ENCODE measurements at regions not wholly inside any gene's neighbourhood (a gene's known extent, or its start where the extent isn't known, plus 50 kb on each side); places are given as distances from the start of the nearest gene placed in this dataset.

GRCh38 chr9:79134654-79135053, 437.1 kb upstream of the TLE4 start:
- Mint-ChIP-seq H3K27ac (no peak overlapping the region), H3K36me3 (no peaks in the 10 kb centered on the region), H3K27me3 (ENCODE audit: low read depth in 2 of 2) (no peaks in the 10 kb centered on the region), H3K4me3 (no peak overlapping the region), H3K9me3 (no peaks in the 10 kb centered on the region), H3K4me1 (no peaks in the 10 kb centered on the region)
- Histone ChIP-seq H3K9me3 (ENCODE audit: control insufficient read depth, insufficient read depth, low read length) (no peaks in the 10 kb centered on the region), H3K4me1 (ENCODE audit: control insufficient read depth, insufficient read depth, low read length) (no peaks in the 10 kb centered on the region), H3K27ac (ENCODE audit: low read length) (no peak overlapping the region), H3K36me3 (ENCODE audit: control insufficient read depth, insufficient read depth, low read length) (no peaks in the 10 kb centered on the region), H3K27me3 (ENCODE audit: control insufficient read depth, insufficient read depth, low read length) (no peaks in the 10 kb centered on the region), H3K4me3 (ENCODE audit: low read length) (no peak overlapping the region)
- 79% methylated on average over 4 of the region's 5 CpGs for WGBS (ENCODE audit: insufficient coverage)
- no peak for ATAC-seq
- no peak for TF ChIP-seq CTCF (IDR thresholded peaks at IDR 0.05)
- no peak for DNase-seq
- intact Hi-C loops (cut with micrococcal nuclease) = loop anchor here (5.0 kb wide), 1 partner anchor 702 kb away; no protein-coding TSS in a partner anchor

GRCh38 chr9:79135681-79136415, 435.9 kb upstream of the TLE4 start:
- DNase-seq (no peak), ATAC-seq (no peak)
- Histone ChIP-seq H3K4me3 (ENCODE audit: low read length) (no peak overlapping the region), H3K4me1 (ENCODE audit: control insufficient read depth, insufficient read depth, low read length) (no peaks in the 10 kb centered on the region), H3K36me3 (ENCODE audit: control insufficient read depth, insufficient read depth, low read length) (no peaks in the 10 kb centered on the region), H3K9me3 (ENCODE audit: control insufficient read depth, insufficient read depth, low read length) (no peaks in the 10 kb centered on the region), H3K27ac (ENCODE audit: low read length) (no peak overlapping the region), H3K27me3 (ENCODE audit: control insufficient read depth, insufficient read depth, low read length) (no peaks in the 10 kb centered on the region)
- no peaks in the 10 kb centered on the region for H3K27me3 Mint-ChIP-seq (ENCODE audit: low read depth in 2 of 2)
- no peaks in the 10 kb centered on the region for H3K4me1 Mint-ChIP-seq
- no peak overlapping the region for H3K27ac Mint-ChIP-seq
- no peak overlapping the region for H3K4me3 Mint-ChIP-seq
- H3K36me3 Mint-ChIP-seq = no peaks in the 10 kb centered on the region
- intact Hi-C loops (cut with micrococcal nuclease) = no loop called here
- 95% methylated on average over 5 of the region's 5 CpGs for WGBS (ENCODE audit: insufficient coverage)
- no peak for TF ChIP-seq CTCF (IDR thresholded peaks at IDR 0.05)
- no peaks in the 10 kb centered on the region for H3K9me3 Mint-ChIP-seq

- no peaks in the 10 kb centered on the region for H3K27me3 Mint-ChIP-seq (ENCODE audit: low read depth in 2 of 2)
- Histone ChIP-seq H3K36me3 (ENCODE audit: control insufficient read depth, insufficient read depth, low read length) (no peaks in the 10 kb centered on the region), H3K4me1 (ENCODE audit: control insufficient read depth, insufficient read depth, low read length) (no peaks in the 10 kb centered on the region), H3K9me3 (ENCODE audit: control insufficient read depth, insufficient read depth, low read length) (no peaks in the 10 kb centered on the region), H3K4me3 (ENCODE audit: low read length) (no peak overlapping the region), H3K27ac (ENCODE audit: low read length) (no peak overlapping the region), H3K27me3 (ENCODE audit: control insufficient read depth, insufficient read depth, low read length) (no peaks in the 10 kb centered on the region)
- H3K9me3 Mint-ChIP-seq = peaks cover 0 to 4% of the 10 kb centered on the region in 2 donors
- no peak for ATAC-seq
- TF ChIP-seq CTCF (IDR thresholded peaks at IDR 0.05) = no peak
- no peak overlapping the region for H3K27ac Mint-ChIP-seq
- no peaks in the 10 kb centered on the region for H3K4me1 Mint-ChIP-seq
- H3K36me3 Mint-ChIP-seq = no peaks in the 10 kb centered on the region
- no CpG with 5 or more reads among the region's 1 CpG for WGBS (ENCODE audit: insufficient coverage)
- H3K4me3 Mint-ChIP-seq = no peak overlapping the region
- intact Hi-C loops (cut with micrococcal nuclease) = no loop called here
- no peak for DNase-seq
Observed at GRCh38 chr9:79140751-79141150, 431.0 kb upstream of the TLE4 start.

- Histone ChIP-seq H3K27me3 (ENCODE audit: control insufficient read depth, insufficient read depth, low read length) (no peaks in the 10 kb centered on the region), H3K9me3 (ENCODE audit: control insufficient read depth, insufficient read depth, low read length) (no peaks in the 10 kb centered on the region), H3K36me3 (ENCODE audit: control insufficient read depth, insufficient read depth, low read length) (no peaks in the 10 kb centered on the region), H3K4me3 (ENCODE audit: low read length) (no peak overlapping the region), H3K4me1 (ENCODE audit: control insufficient read depth, insufficient read depth, low read length) (no peaks in the 10 kb centered on the region), H3K27ac (ENCODE audit: low read length) (no peak overlapping the region)
- TF ChIP-seq CTCF (IDR thresholded peaks at IDR 0.05) = no peak
- no peaks in the 10 kb centered on the region for H3K4me1 Mint-ChIP-seq
- DNase-seq (no peak), ATAC-seq (no peak)
- no peak overlapping the region for H3K27ac Mint-ChIP-seq
- no peaks in the 10 kb centered on the region for H3K36me3 Mint-ChIP-seq
- peaks cover 0 to 5% of the 10 kb centered on the region in 2 donors for H3K9me3 Mint-ChIP-seq
- H3K27me3 Mint-ChIP-seq (ENCODE audit: low read depth in 2 of 2) = no peaks in the 10 kb centered on the region
- no peak overlapping the region for H3K4me3 Mint-ChIP-seq
- intact Hi-C loops (cut with micrococcal nuclease) = no loop called here
Observed at GRCh38 chr9:79143211-79143610, 428.6 kb upstream of the TLE4 start.
